K562 (cell line): ENCODE measurements at regions not wholly inside any gene's neighbourhood (a gene's known extent, or its start where the extent isn't known, plus 50 kb on each side); places are given as distances from the start of the nearest gene placed in this dataset.

Experiments used
- CHD7 ChIP-seq: fragments of 200-600 bp; sonication (generic); IDR thresholded peaks from one replicate; pipeline ENCODE4 v1.6.1; 2012; ENCODE audit warnings: mild to moderate bottlenecking, low read depth, low read length, inconsistent platforms
- FOXA1 ChIP-seq: fragments of 450-650 bp; IDR thresholded peaks from 2 replicates; pipeline ENCODE4 v1.6.1; 2016; ENCODE audit warnings: mild to moderate bottlenecking, borderline replicate concordance
- HDAC1 ChIP-seq, 2 experiments: fragments of 450-650 bp; IDR thresholded peaks; 2 replicates each; pipeline ENCODE4 v1.6.1; 2016 to 2017; ENCODE audit warnings: inconsistent platforms in 1 of 2, mild to moderate bottlenecking in 1 of 2, moderate library complexity in 1 of 2
- KAT2B ChIP-seq: IDR thresholded peaks from one replicate; pipeline ENCODE4 v1.6.1; 2012; ENCODE audit warnings: low read depth, mild to moderate bottlenecking, control low read depth, inconsistent platforms, low read length, moderate library complexity
- POLR2AphosphoS5 ChIP-seq: IDR thresholded peaks from 2 replicates; pipeline ENCODE4 v1.6.1; 2011; ENCODE audit warnings: mild to moderate bottlenecking, low read depth, low read length, moderate library complexity; ENCODE audit not compliant: control insufficient read depth, insufficient read depth
- ZNF133 ChIP-seq: fragments of 250-450 bp; sonication (Bioruptor Pico); IDR thresholded peaks from 2 replicates; pipeline ENCODE4 v1.4.0; 2020; ENCODE audit warnings: mild to moderate bottlenecking
- ZNF449 ChIP-seq: fragments of 250-450 bp; sonication (Bioruptor Pico); IDR thresholded peaks from 2 replicates; pipeline ENCODE4 v1.8.0; 2022; ENCODE audit warnings: moderate library complexity, mild to moderate bottlenecking, inconsistent platforms

- TF ChIP-seq CHD7 = no peak
- no peak for TF ChIP-seq ZNF133 (CRISPR knock-in tag)
- TF ChIP-seq KAT2B = no peak
- TF ChIP-seq POLR2AphosphoS5 = no peak
- no peak for TF ChIP-seq FOXA1
- no peak for TF ChIP-seq HDAC1 (IDR thresholded peaks at IDR 0.05)
- no peak for TF ChIP-seq ZNF449 (CRISPR knock-in tag)
These were observed 217.1 kb upstream of the TRPC4 start (continued) for GRCh38 chr13:38086721-38087120.
